Activated T-helper 1 cell treated with anti-CD3 and anti-CD28 coated beads, Interleukin-12 subunit alpha, Interleukin-12 subunit beta, Interleukin-2, Interleukin-4 antibody, amounts not matched to agents 30 ng/mL and 10 ng/mL and 1 ng/mL, durations not matched to agents 14 hours and 24 hours and 36 hours (primary cell): ENCODE measurements at regions not wholly inside any gene's neighbourhood (a gene's known extent, or its start where the extent isn't known, plus 50 kb on each side); places are given as distances from the start of the nearest gene placed in this dataset.
"Not testable (repeated sequence)": the region's sequence is repeated elsewhere in the genome, so short reads cannot be mapped to it uniquely, and the experiment has no call there.

ENCODE experiments used
- DNase-seq: peaks from one replicate; pipeline ENCODE4 v3.0.0; 2021; ENCODE audit warnings: low spot score
- H3K27ac Mint-ChIP-seq: one replicate; pipeline ENCODE4 v1.8.0; 2021; ENCODE audit warnings: mild to moderate bottlenecking, mixed read lengths
- H3K27me3 Mint-ChIP-seq: one replicate; pipeline ENCODE4 v1.8.0; 2022; ENCODE audit warnings: mild to moderate bottlenecking, moderate library complexity, mixed read lengths; ENCODE audit not compliant: insufficient read depth
- H3K36me3 Mint-ChIP-seq: one replicate; pipeline ENCODE4 v1.8.0; 2021; ENCODE audit warnings: low read depth, mixed read lengths
- H3K4me1 Mint-ChIP-seq: one replicate; pipeline ENCODE4 v1.8.0; 2021; ENCODE audit warnings: low read depth, mixed read lengths
- H3K4me3 Mint-ChIP-seq: one replicate; pipeline ENCODE4 v1.8.0; 2021; ENCODE audit warnings: mild to moderate bottlenecking, moderate library complexity, mixed read lengths
- H3K9me3 Mint-ChIP-seq: one replicate; pipeline ENCODE4 v1.8.0; 2021; ENCODE audit warnings: mixed read lengths
- intact Hi-C: fragments of 100-400 bp; cut with micrococcal nuclease; formaldehyde crosslinking; loops from one replicate; pipeline ENCODE4 v1.15.1; 2024

GRCh38 chr4:23020399-23020798, 327.7 kb downstream of the GBA3 start:
- H3K4me1 Mint-ChIP-seq, H3K36me3 Mint-ChIP-seq, DNase-seq, H3K4me3 Mint-ChIP-seq, H3K27ac Mint-ChIP-seq, intact Hi-C loops, H3K9me3 Mint-ChIP-seq, H3K27me3 Mint-ChIP-seq: not testable (repeated sequence)

- Mint-ChIP-seq H3K4me3 (no peak overlapping the region), H3K9me3 (no peaks in the 10 kb centered on the region), H3K27me3 (no peaks in the 10 kb centered on the region), H3K27ac (no peak overlapping the region), H3K36me3 (no peaks in the 10 kb centered on the region), H3K4me1 (no peaks in the 10 kb centered on the region)
- intact Hi-C loops = no loop called here
- no peak for DNase-seq
These were observed 324.2 kb downstream of the GBA3 start for GRCh38 chr4:23016981-23017380.

DNA sequence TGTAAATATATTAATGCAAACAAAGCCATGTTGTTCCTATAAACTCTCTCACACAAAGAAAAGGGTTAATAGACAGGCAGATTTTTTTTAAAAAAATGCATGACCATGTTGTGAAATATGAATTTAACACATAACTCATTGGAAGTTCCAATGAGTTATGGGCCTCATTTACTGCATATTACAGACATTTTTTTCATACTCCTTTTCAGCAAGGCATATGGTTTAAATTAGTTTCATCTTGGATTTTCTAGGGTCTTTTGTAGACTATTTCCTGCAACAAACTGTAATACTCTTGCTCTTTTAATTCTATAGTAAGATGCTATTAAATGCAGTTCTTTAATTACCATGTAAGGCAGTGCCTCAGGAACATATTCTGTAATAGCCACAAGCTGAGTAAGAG, 323.1 kb downstream of the GBA3 start:
- Mint-ChIP-seq H3K4me3 (no peak overlapping the region), H3K27ac (no peak overlapping the region), H3K4me1 (no peaks in the 10 kb centered on the region), H3K9me3 (no peaks in the 10 kb centered on the region), H3K36me3 (no peaks in the 10 kb centered on the region), H3K27me3 (no peaks in the 10 kb centered on the region)
- intact Hi-C loops = no loop called here
- no peak for DNase-seq

- DNase-seq = no peak
- H3K36me3 Mint-ChIP-seq = no peaks in the 10 kb centered on the region
- intact Hi-C loops = no loop called here
- no peaks in the 10 kb centered on the region for H3K27me3 Mint-ChIP-seq
- H3K4me1 Mint-ChIP-seq = no peaks in the 10 kb centered on the region
- no peak overlapping the region for H3K27ac Mint-ChIP-seq
- no peak overlapping the region for H3K4me3 Mint-ChIP-seq
- H3K9me3 Mint-ChIP-seq = no peaks in the 10 kb centered on the region
These were observed 316.4 kb downstream of the GBA3 start for GRCh38 chr4:23009093-23009492.

- Mint-ChIP-seq H3K27ac (no peak overlapping the region), H3K4me3 (no peak overlapping the region), H3K4me1 (no peaks in the 10 kb centered on the region), H3K9me3 (no peaks in the 10 kb centered on the region), H3K27me3 (no peaks in the 10 kb centered on the region), H3K36me3 (no peaks in the 10 kb centered on the region)
- intact Hi-C loops = no loop called here
- no peak for DNase-seq
These were observed 314.0 kb downstream of the GBA3 start for GRCh38 chr4:23006756-23007155.

GRCh38 chr4:23005691-23006090, 313.0 kb downstream of the GBA3 start:
- no peak overlapping the region for H3K4me3 Mint-ChIP-seq
- no peaks in the 10 kb centered on the region for H3K36me3 Mint-ChIP-seq
- no peaks in the 10 kb centered on the region for H3K4me1 Mint-ChIP-seq
- no peak for DNase-seq
- H3K27ac Mint-ChIP-seq = no peak overlapping the region
- H3K9me3 Mint-ChIP-seq = no peaks in the 10 kb centered on the region
- intact Hi-C loops = no loop called here
- H3K27me3 Mint-ChIP-seq = no peaks in the 10 kb centered on the region

DNA sequence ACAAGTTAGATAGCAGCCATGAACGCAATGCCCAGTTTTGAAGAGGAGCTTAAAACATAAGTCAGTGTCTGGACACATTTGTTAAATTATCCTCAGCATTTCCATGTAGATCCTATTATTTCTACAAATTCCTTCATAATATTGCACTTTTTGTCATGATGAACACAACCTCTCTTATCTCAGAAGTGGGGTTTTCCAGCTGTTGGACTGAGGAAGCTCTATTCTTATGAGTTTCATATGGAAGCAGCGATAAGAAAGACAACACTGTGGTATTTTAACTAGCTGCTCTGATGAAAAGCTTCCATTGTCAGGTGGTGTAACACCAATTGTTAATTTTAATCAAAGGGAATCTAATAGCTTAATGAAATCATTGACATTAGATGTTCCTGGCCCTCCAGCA, 308.7 kb downstream of the GBA3 start:
- Mint-ChIP-seq H3K27ac (no peak overlapping the region), H3K9me3 (no peaks in the 10 kb centered on the region), H3K4me3 (no peak overlapping the region), H3K27me3 (no peaks in the 10 kb centered on the region), H3K36me3 (no peaks in the 10 kb centered on the region), H3K4me1 (no peaks in the 10 kb centered on the region)
- intact Hi-C loops = no loop called here
- no peak for DNase-seq

GRCh38 chr4:22999419-22999818, 306.7 kb downstream of the GBA3 start:
- Mint-ChIP-seq H3K4me1 (no peaks in the 10 kb centered on the region), H3K4me3 (no peak overlapping the region), H3K36me3 (no peaks in the 10 kb centered on the region), H3K9me3 (no peaks in the 10 kb centered on the region), H3K27ac (no peak overlapping the region), H3K27me3 (no peaks in the 10 kb centered on the region)
- intact Hi-C loops = no loop called here
- no peak for DNase-seq

- Mint-ChIP-seq H3K4me3 (no peak overlapping the region), H3K27ac (no peak overlapping the region), H3K27me3 (no peaks in the 10 kb centered on the region), H3K9me3 (no peaks in the 10 kb centered on the region), H3K36me3 (no peaks in the 10 kb centered on the region), H3K4me1 (no peaks in the 10 kb centered on the region)
- intact Hi-C loops = no loop called here
- no peak for DNase-seq
These were observed 304.9 kb downstream of the GBA3 start for GRCh38 chr4:22997358-22998224.

GRCh38 chr4:22991576-22991975, 298.8 kb downstream of the GBA3 start:
- Mint-ChIP-seq H3K27me3 (no peaks in the 10 kb centered on the region), H3K27ac (no peak overlapping the region), H3K4me1 (no peaks in the 10 kb centered on the region), H3K9me3 (no peaks in the 10 kb centered on the region), H3K36me3 (no peaks in the 10 kb centered on the region), H3K4me3 (no peak overlapping the region)
- no peak for DNase-seq
- intact Hi-C loops = no loop called here

- Mint-ChIP-seq H3K9me3 (no peaks in the 10 kb centered on the region), H3K4me1 (no peaks in the 10 kb centered on the region), H3K36me3 (no peaks in the 10 kb centered on the region), H3K27ac (no peak overlapping the region), H3K4me3 (no peak overlapping the region), H3K27me3 (no peaks in the 10 kb centered on the region)
- intact Hi-C loops = no loop called here
- DNase-seq = no peak
These were observed 295.8 kb downstream of the GBA3 start for GRCh38 chr4:22988526-22988925.

DNA sequence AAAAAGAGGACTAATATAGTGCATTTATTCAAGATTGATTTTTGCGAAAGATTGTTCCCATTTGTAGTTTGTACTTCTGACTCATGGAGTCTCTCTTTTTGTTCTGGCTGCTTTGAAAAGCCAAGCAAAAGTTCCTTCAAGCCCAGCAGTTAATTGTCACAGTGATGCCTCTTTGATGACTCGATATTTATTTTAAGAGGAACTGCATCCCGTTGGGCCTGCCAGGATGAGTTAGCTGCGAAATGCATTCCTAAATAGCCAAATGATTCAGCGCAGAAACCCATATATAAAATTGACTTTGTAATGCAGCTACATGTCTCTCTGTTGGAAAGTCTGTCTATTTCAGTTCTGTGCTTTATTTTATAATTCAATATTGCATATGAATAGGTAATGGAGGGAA, 295.1 kb downstream of the GBA3 start:
- no peak for DNase-seq
- no peaks in the 10 kb centered on the region for H3K36me3 Mint-ChIP-seq
- no peaks in the 10 kb centered on the region for H3K4me1 Mint-ChIP-seq
- intact Hi-C loops = no loop called here
- H3K27me3 Mint-ChIP-seq = no peaks in the 10 kb centered on the region
- H3K4me3 Mint-ChIP-seq = no peak overlapping the region
- H3K9me3 Mint-ChIP-seq = no peaks in the 10 kb centered on the region
- H3K27ac Mint-ChIP-seq = no peak overlapping the region

- H3K9me3 Mint-ChIP-seq = no peaks in the 10 kb centered on the region
- H3K36me3 Mint-ChIP-seq = no peaks in the 10 kb centered on the region
- no peak overlapping the region for H3K4me3 Mint-ChIP-seq
- DNase-seq = no peak
- no peak overlapping the region for H3K27ac Mint-ChIP-seq
- intact Hi-C loops = no loop called here
- H3K4me1 Mint-ChIP-seq = no peaks in the 10 kb centered on the region
- H3K27me3 Mint-ChIP-seq = no peaks in the 10 kb centered on the region
These were observed 294.1 kb downstream of the GBA3 start for GRCh38 chr4:22986881-22987280.

DNA sequence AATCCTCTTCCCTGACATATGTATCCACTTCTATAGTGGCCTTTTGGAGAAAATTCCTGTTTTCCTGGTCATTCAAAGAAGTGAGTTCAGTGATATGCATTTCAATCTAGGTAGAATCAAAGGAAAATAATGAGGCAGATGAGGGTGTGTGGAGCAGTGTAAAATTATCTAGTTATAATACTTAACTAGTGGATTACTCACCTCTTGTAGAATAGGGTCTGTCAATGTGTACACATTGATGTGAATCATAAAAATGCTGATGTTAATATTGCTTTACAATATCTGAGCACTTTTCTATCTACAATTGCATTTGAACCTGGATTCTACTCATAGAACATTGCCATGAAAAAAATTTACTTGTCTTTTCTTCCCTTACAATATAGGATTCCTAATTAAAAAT, 293.5 kb downstream of the GBA3 start:
- no peaks in the 10 kb centered on the region for H3K27me3 Mint-ChIP-seq
- no peak overlapping the region for H3K4me3 Mint-ChIP-seq
- intact Hi-C loops = no loop called here
- no peaks in the 10 kb centered on the region for H3K9me3 Mint-ChIP-seq
- H3K36me3 Mint-ChIP-seq = no peaks in the 10 kb centered on the region
- no peak for DNase-seq
- H3K27ac Mint-ChIP-seq = no peak overlapping the region
- H3K4me1 Mint-ChIP-seq = no peaks in the 10 kb centered on the region
